DND-41 (cell line): ENCODE measurements at regions not wholly inside any gene's neighbourhood (a gene's known extent, or its start where the extent isn't known, plus 50 kb on each side); places are given as distances from the start of the nearest gene placed in this dataset.

Source experiments
- CTCF ChIP-seq: IDR thresholded peaks from 2 replicates; pipeline ENCODE4 v1.5.1; 2012; ENCODE audit warnings: borderline replicate concordance, low read length, moderate library complexity, mild to moderate bottlenecking; ENCODE audit not compliant: poor library complexity, severe bottlenecking; ENCODE audit errors: extremely low read depth
- EZH2 ChIP-seq: IDR thresholded peaks from 3 replicates; pipeline ENCODE4 v1.6.1; 2012; ENCODE audit warnings: borderline replicate concordance, low read depth, mild to moderate bottlenecking, moderate library complexity, low read length, inconsistent platforms; ENCODE audit not compliant: severe bottlenecking

DNA sequence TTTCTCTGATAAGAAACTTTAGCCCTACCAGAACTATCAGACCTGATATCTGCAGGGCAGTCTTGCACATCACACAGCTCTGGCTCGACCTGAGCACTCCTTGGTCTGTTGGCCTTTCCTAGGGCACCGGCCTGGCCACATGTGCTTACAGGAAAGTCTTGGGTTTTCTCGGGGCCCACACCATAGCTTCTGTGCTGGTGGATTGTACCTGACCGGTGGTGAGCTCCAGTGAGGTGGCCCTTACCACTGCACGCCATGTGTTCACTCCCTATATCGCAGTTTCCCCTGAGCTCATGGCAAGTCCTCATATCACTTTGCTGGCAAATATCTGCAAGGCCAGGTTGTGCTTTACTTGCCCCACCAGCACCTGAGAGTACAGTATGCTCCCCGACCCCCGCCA lies 2637.4 kb downstream of the ARAP2 start:
- no peak for TF ChIP-seq CTCF
- no peak for TF ChIP-seq EZH2
